D341Med (cell line): ENCODE measurements at regions not wholly inside any gene's neighbourhood (a gene's known extent, or its start where the extent isn't known, plus 50 kb on each side); places are given as distances from the start of the nearest gene placed in this dataset.
"Not testable (repeated sequence)": the region's sequence is repeated elsewhere in the genome, so short reads cannot be mapped to it uniquely, and the experiment has no call there.

Experiments used
- DNase-seq: peaks from one replicate; pipeline ENCODE4 v3.0.0; 2012; ENCODE audit warnings: low spot score

- no peak for DNase-seq
These were observed 113.1 kb downstream of the ZNF648 start for GRCh38 chr1:181948372-181948771.

- no peak for DNase-seq
These were observed 114.1 kb downstream of the ZNF648 start for GRCh38 chr1:181947441-181947840.

GRCh38 chr1:181936768-181937581, 124.5 kb downstream of the ZNF648 start:
- peak; percentile 87 for DNase-seq

- no peak for DNase-seq
These were observed 125.2 kb downstream of the ZNF648 start for GRCh38 chr1:181936269-181936668.

GRCh38 chr1:181931873-181932272, 129.6 kb downstream of the ZNF648 start:
- no peak for DNase-seq

GRCh38 chr1:181930187-181930586, 131.3 kb downstream of the ZNF648 start:
- no peak for DNase-seq

- DNase-seq = no peak
These were observed 134.8 kb downstream of the ZNF648 start for GRCh38 chr1:181926697-181927096.

GRCh38 chr1:181924034-181924433, 137.5 kb downstream of the ZNF648 start:
- DNase-seq = not testable (repeated sequence)

- peak; percentile 50 for DNase-seq
These were observed 142.0 kb downstream of the ZNF648 start for GRCh38 chr1:181919542-181919941.

- DNase-seq = peak; percentile 37
These were observed 142.5 kb downstream of the ZNF648 start for GRCh38 chr1:181918880-181919525.

- no peak for DNase-seq
These were observed 149.8 kb downstream of the ZNF648 start for GRCh38 chr1:181911715-181912114.

- peak; percentile 43 for DNase-seq
These were observed 150.6 kb downstream of the ZNF648 start for GRCh38 chr1:181910905-181911304.

GRCh38 chr1:181909010-181909409, 152.5 kb downstream of the ZNF648 start:
- no peak for DNase-seq

GRCh38 chr1:181906631-181907030, 154.9 kb downstream of the ZNF648 start:
- DNase-seq = no peak

- no peak for DNase-seq
These were observed 155.4 kb downstream of the ZNF648 start for GRCh38 chr1:181905944-181906597.

GRCh38 chr1:181898773-181899172, 162.7 kb downstream of the ZNF648 start:
- no peak for DNase-seq

GRCh38 chr1:181896824-181897223, 164.7 kb downstream of the ZNF648 start:
- no peak for DNase-seq

- DNase-seq = no peak
These were observed 167.1 kb downstream of the ZNF648 start for GRCh38 chr1:181894439-181894859.

GRCh38 chr1:181893937-181894336, 167.6 kb downstream of the ZNF648 start:
- no peak for DNase-seq

GRCh38 chr1:181893150-181893549, 168.4 kb downstream of the ZNF648 start:
- not testable (repeated sequence) for DNase-seq

- no peak for DNase-seq
These were observed 188.9 kb downstream of the ZNF648 start for GRCh38 chr1:181872562-181872961.

GRCh38 chr1:181863736-181864135, 197.8 kb downstream of the ZNF648 start:
- DNase-seq = no peak

- DNase-seq = no peak
These were observed 198.5 kb downstream of the ZNF648 start for GRCh38 chr1:181863006-181863405.
